CD14-positive monocyte (primary cell): ENCODE measurements at regions not wholly inside any gene's neighbourhood (a gene's known extent, or its start where the extent isn't known, plus 50 kb on each side); places are given as distances from the start of the nearest gene placed in this dataset.
"Not testable (repeated sequence)": the region's sequence is repeated elsewhere in the genome, so short reads cannot be mapped to it uniquely, and the experiment has no call there.

Source experiments
- DNase-seq, 3 donors: peaks; one replicate each; pipeline ENCODE4 v3.0.0-alpha.2; 2011 to 2022
- H2AFZ ChIP-seq: 2 replicates; pipeline ENCODE4 v1.6.0; 2012; ENCODE audit warnings: mild to moderate bottlenecking, low read depth, low read length, inconsistent platforms; ENCODE audit not compliant: insufficient read depth, poor library complexity, severe bottlenecking
- H3K27ac ChIP-seq, 2 donors: 1 replicate in 1 of 2; 2 replicates in 1 of 2; pipeline ENCODE4 v1.5.1; 2012 to 2013; ENCODE audit warnings: low read length in 2 of 2, control low read depth in 1 of 2, inconsistent platforms in 1 of 2, low read depth in 1 of 2, mild to moderate bottlenecking in 1 of 2
- H3K27me3 ChIP-seq, 2 donors: one replicate each; pipeline versions ENCODE4 v1.6.0 to v1.6.1; 2011 to 2013; ENCODE audit warnings: low read length in 2 of 2; ENCODE audit not compliant: control insufficient read depth in 2 of 2, insufficient read depth in 2 of 2
- H3K36me3 ChIP-seq, 2 donors: replicated peaks in 1 of 2; 1 replicate in 1 of 2; 2 replicates in 1 of 2; pipeline versions ENCODE4 v1.5.1 to v1.6.1; 2012 to 2013; ENCODE audit warnings: low read length in 2 of 2, control low read depth in 1 of 2, inconsistent platforms in 1 of 2, mild to moderate bottlenecking in 1 of 2; ENCODE audit not compliant: insufficient read depth in 2 of 2, control insufficient read depth in 1 of 2
- H3K4me1 ChIP-seq, 2 donors: 1 replicate in 1 of 2; 2 replicates in 1 of 2; pipeline versions ENCODE4 v1.5.1 to v1.6.1; 2012 to 2013; ENCODE audit warnings: low read length in 2 of 2, control low read depth in 1 of 2, inconsistent platforms in 1 of 2, mild to moderate bottlenecking in 1 of 2, moderate library complexity in 1 of 2; ENCODE audit not compliant: insufficient read depth in 2 of 2, control insufficient read depth in 1 of 2
- H3K4me2 ChIP-seq: replicated peaks from 2 replicates; pipeline ENCODE3; 2012; ENCODE audit warnings: low read length, moderate library complexity, mild to moderate bottlenecking; ENCODE audit not compliant: poor library complexity, severe bottlenecking; ENCODE audit errors: extremely low read depth
- H3K4me3 ChIP-seq, 3 experiments: fragments of 200-600 bp in 1 of 3; sonication (generic) in 1 of 3; replicated peaks in 1 of 3; 1 replicate in 2 of 3; 2 replicates in 1 of 3; pipeline ENCODE4 v1.5.1; 2011 to 2013; ENCODE audit warnings: low read length in 3 of 3, mild to moderate bottlenecking in 3 of 3, control low read depth in 2 of 3, low read depth in 2 of 3, inconsistent platforms in 1 of 3, moderate library complexity in 1 of 3
- H3K79me2 ChIP-seq: 2 replicates; pipeline ENCODE4 v1.6.0; 2012; ENCODE audit warnings: mild to moderate bottlenecking, control low read depth, inconsistent platforms, low read length, moderate library complexity; ENCODE audit not compliant: insufficient read depth
- H3K9ac ChIP-seq: 2 replicates; pipeline ENCODE4 v1.6.0; 2017; ENCODE audit warnings: low read length, mild to moderate bottlenecking; ENCODE audit not compliant: insufficient read depth, poor library complexity, severe bottlenecking
- H3K9me3 ChIP-seq, 2 donors: replicated peaks in 1 of 2; 1 replicate in 1 of 2; 2 replicates in 1 of 2; pipeline versions ENCODE4 v1.5.1 to v1.6.1; 2012 to 2013; ENCODE audit warnings: low read length in 2 of 2, control low read depth in 1 of 2; ENCODE audit not compliant: control insufficient read depth in 1 of 2, insufficient read depth in 1 of 2
- H4K20me1 ChIP-seq: 2 replicates; pipeline ENCODE4 v1.6.0; 2012; ENCODE audit warnings: mild to moderate bottlenecking, low read length, control low read depth, moderate library complexity; ENCODE audit not compliant: insufficient read depth
- H3K27ac Mint-ChIP-seq, 7 donors: one replicate each; pipeline ENCODE4 v1.8.0; 2020; ENCODE audit warnings: mild to moderate bottlenecking in 7 of 7, mixed read lengths in 7 of 7, moderate library complexity in 6 of 7, inconsistent platforms in 2 of 7
- H3K27me3 Mint-ChIP-seq, 3 donors: one replicate each; pipeline ENCODE4 v1.8.0; 2021 to 2022; ENCODE audit warnings: low read depth in 3 of 3, mild to moderate bottlenecking in 3 of 3, mixed read lengths in 3 of 3, moderate library complexity in 3 of 3, inconsistent platforms in 1 of 3
- H3K36me3 Mint-ChIP-seq, 2 donors: one replicate each; pipeline ENCODE4 v1.8.0; 2020; ENCODE audit warnings: mixed read lengths in 2 of 2, inconsistent platforms in 1 of 2, mild to moderate bottlenecking in 1 of 2
- H3K4me1 Mint-ChIP-seq: one replicate; pipeline ENCODE4 v1.8.0; 2020; ENCODE audit warnings: mild to moderate bottlenecking, mixed read lengths
- H3K4me3 Mint-ChIP-seq, 2 donors: one replicate each; pipeline ENCODE4 v1.8.0; 2020; ENCODE audit warnings: mild to moderate bottlenecking in 2 of 2, mixed read lengths in 2 of 2, moderate library complexity in 1 of 2
- H3K9me3 Mint-ChIP-seq, 7 donors: one replicate each; pipeline ENCODE4 v1.8.0; 2020 to 2022; ENCODE audit warnings: mixed read lengths in 7 of 7, mild to moderate bottlenecking in 6 of 7, moderate library complexity in 6 of 7, inconsistent platforms in 2 of 7
- CTCF ChIP-seq: fragments of 200-600 bp; IDR thresholded peaks from one replicate; pipeline ENCODE4 v1.8.0; 2022; ENCODE audit warnings: antibody characterized with exemption, mild to moderate bottlenecking
- WGBS: methylation state at CpG from one replicate; pipeline ENCODE4 v1.1.5; 2013; ENCODE audit warnings: missing lambda C conversion rate; ENCODE audit not compliant: insufficient coverage; 5-methylcytosine and 5-hydroxymethylcytosine counted together
- intact Hi-C, 2 donors: fragments of 100-400 bp; cut with micrococcal nuclease; formaldehyde crosslinking; loops; one replicate each; pipeline versions ENCODE4 v1.15.0 to v1.15.1; 2023

GRCh38 chr7:119026391-119026790, 801.9 kb downstream of the ANKRD7 start:
- no CpG with 5 or more reads among the region's 2 CpGs for WGBS
- no peak for DNase-seq
- H3K36me3 ChIP-seq: no peaks in the 10 kb centered on the region
- peaks cover 0 to 6% (median 0%) of the 10 kb centered on the region in 7 donors for H3K9me3 Mint-ChIP-seq
- peaks cover 0 to 2% of the 10 kb centered on the region in 2 donors for H3K9me3 ChIP-seq
- H3K4me2 ChIP-seq: no peak overlapping the region
- intact Hi-C loops: no loop called here
- H3K4me3 Mint-ChIP-seq: no peak overlapping the region
- no peak overlapping the region for H2AFZ ChIP-seq
- H3K27ac ChIP-seq: no peak overlapping the region
- H3K27me3 ChIP-seq: no peaks in the 10 kb centered on the region
- H3K4me3 ChIP-seq: no peak overlapping the region
- no peak overlapping the region for H3K9ac ChIP-seq
- no peaks in the 10 kb centered on the region for H3K36me3 Mint-ChIP-seq
- H3K27me3 Mint-ChIP-seq: no peaks in the 10 kb centered on the region
- H4K20me1 ChIP-seq: no peaks in the 10 kb centered on the region
- H3K4me1 ChIP-seq: no peaks in the 10 kb centered on the region
- no peak for TF ChIP-seq CTCF
- H3K79me2 ChIP-seq: no peaks in the 10 kb centered on the region
- no peaks in the 10 kb centered on the region for H3K4me1 Mint-ChIP-seq
- no peak overlapping the region for H3K27ac Mint-ChIP-seq

- Mint-ChIP-seq H3K4me1 (no peaks in the 10 kb centered on the region), H3K36me3 (no peaks in the 10 kb centered on the region), H3K27ac (no peak overlapping the region), H3K27me3 (no peaks in the 10 kb centered on the region), H3K4me3 (no peak overlapping the region), H3K9me3 (peaks cover 0 to 7% (median 2%) of the 10 kb centered on the region in 7 donors)
- H3K27me3 ChIP-seq: no peaks in the 10 kb centered on the region
- H3K36me3 ChIP-seq: no peaks in the 10 kb centered on the region
- no peak for DNase-seq
- H3K4me3 ChIP-seq: no peak overlapping the region
- no CpG with 5 or more reads among the region's 1 CpG for WGBS
- intact Hi-C loops: no loop called here
- H3K4me1 ChIP-seq: no peaks in the 10 kb centered on the region
- H3K27ac ChIP-seq: no peak overlapping the region
- no peak overlapping the region for H3K9ac ChIP-seq
- H3K9me3 ChIP-seq: no peaks in the 10 kb centered on the region
- no peak overlapping the region for H3K4me2 ChIP-seq
- no peak for TF ChIP-seq CTCF
- no peaks in the 10 kb centered on the region for H3K79me2 ChIP-seq
- H2AFZ ChIP-seq: no peak overlapping the region
- H4K20me1 ChIP-seq: no peaks in the 10 kb centered on the region
Observed at GRCh38 chr7:119028736-119029135, 804.2 kb downstream of the ANKRD7 start.

- H3K4me3 ChIP-seq, H3K36me3 Mint-ChIP-seq, H3K4me1 ChIP-seq, H3K36me3 ChIP-seq, H3K9ac ChIP-seq, H3K4me3 Mint-ChIP-seq, H3K27me3 ChIP-seq, H4K20me1 ChIP-seq, H2AFZ ChIP-seq, intact Hi-C loops, H3K27ac ChIP-seq, DNase-seq, H3K79me2 ChIP-seq, H3K9me3 ChIP-seq, H3K4me1 Mint-ChIP-seq, H3K27ac Mint-ChIP-seq, H3K4me2 ChIP-seq, H3K27me3 Mint-ChIP-seq, H3K9me3 Mint-ChIP-seq: not testable (repeated sequence)
- 100% methylated on average over 1 of the region's 4 CpGs for WGBS
Observed at GRCh38 chr7:119032136-119032535, 807.6 kb downstream of the ANKRD7 start.
